ENCODE measurements at regions not wholly inside any gene's neighbourhood (a gene's known extent, or its start where the extent isn't known, plus 50 kb on each side); places are given as distances from the start of the nearest gene placed in this dataset.

- H3K14ac ChIP-seq (replicated peaks; ENCODE audit: low read depth, low read length): 0 out of 2 replicates have a peak overlapping the region, but pooled peaks have one; percentile 20
- H3K36me3 ChIP-seq (ENCODE audit: control insufficient read depth, insufficient read depth, low read length): no peaks in the 10 kb centered on the region
- WGBS, 2 experiments (ENCODE audit: extremely low coverage in 2 of 2, insufficient read length in 1 of 2): no CpG with 5 or more reads among the region's 1 CpG
- intact Hi-C loops (cut with micrococcal nuclease) (no loop called here), in situ Hi-C loops (cut with MboI; ENCODE audit: low sequenced_read_pairs) (no loop called here), dilution Hi-C loops (cut with HindIII; ENCODE audit: low sequenced_read_pairs, unreplicated experiment) (no loop called here)
- no TSS peak for BruUV-seq (replicated peaks)
- H3K79me1 ChIP-seq (ENCODE audit: low read depth in 1 of 2, low read length in 2 of 2): no peaks in the 10 kb centered on the region
- H2BK20ac ChIP-seq (ENCODE audit: low read depth, low read length): no peak overlapping the region
- no peak overlapping the region for H3K18ac ChIP-seq (ENCODE audit: low read depth, low read length)
- H3K9me1 ChIP-seq (ENCODE audit: insufficient read depth, low read length): no peaks in the 10 kb centered on the region
- H4K8ac ChIP-seq (ENCODE audit: low read depth in 2 of 2, low read length in 2 of 2): no peak overlapping the region
- H4K20me1 ChIP-seq (ENCODE audit: insufficient read depth, low read length): no peaks in the 10 kb centered on the region
- H3K9ac ChIP-seq (ENCODE audit: low read depth, low read length): no peak overlapping the region
- no peak overlapping the region for H3K4me3 ChIP-seq (ENCODE audit: insufficient read depth, low read depth, low read length)
- H2AK9ac ChIP-seq (replicated peaks; ENCODE audit: low read depth, low read length, poor library complexity): no peak overlapping the region
- H2BK120ac ChIP-seq (ENCODE audit: low read depth, low read length): no peak overlapping the region
- H2AFZ ChIP-seq (replicated peaks; ENCODE audit: low read length, poor library complexity): no peak overlapping the region
- CTCF ChIA-PET: no interaction called here
- H3K4ac ChIP-seq (ENCODE audit: low read depth, low read length): no peak overlapping the region
- H3K27ac ChIP-seq (ENCODE audit: insufficient read depth, low read length): no peak overlapping the region
- DNase-seq: no peak
- no peak overlapping the region for H4K5ac ChIP-seq (ENCODE audit: low read depth, low read length)
- no peaks in the 10 kb centered on the region for H3K9me3 ChIP-seq (ENCODE audit: control insufficient read depth, insufficient read depth, low read length)
- ATAC-seq (ENCODE audit: low read depth): no peak
- H4K91ac ChIP-seq (ENCODE audit: insufficient read depth, low read depth, low read length): no peak overlapping the region
- no peak overlapping the region for H2BK15ac ChIP-seq (ENCODE audit: low read depth, low read length)
- peaks cover 4% of the 10 kb centered on the region for H3K4me1 ChIP-seq (ENCODE audit: control insufficient read depth, insufficient read depth, low read length)
- H2AK5ac ChIP-seq (ENCODE audit: low read depth, low read length): no peak overlapping the region
- no peak overlapping the region for H3K56ac ChIP-seq (ENCODE audit: extremely low read depth, insufficient read depth, low read length)
- H3K23ac ChIP-seq (ENCODE audit: low read depth, low read length): no peak overlapping the region
- TF ChIP-seq RFX5 (IDR thresholded peaks at IDR 0.05; ENCODE audit: low read depth, low read length) (no peak), SMC3 (IDR thresholded peaks at IDR 0.05; ENCODE audit: low read depth, low read length) (no peak), RAD21 (IDR thresholded peaks at IDR 0.05; ENCODE audit: low read length) (no peak), USF2 (IDR thresholded peaks at IDR 0.05; ENCODE audit: low read depth, low read length) (no peak), NFE2L2 (IDR thresholded peaks at IDR 0.05; ENCODE audit: low read depth, low read length) (no peak), ELK1 (IDR thresholded peaks at IDR 0.05; ENCODE audit: borderline replicate concordance, low read depth, low read length) (no peak), CHD1 (IDR thresholded peaks at IDR 0.05; ENCODE audit: low read depth, low read length) (no peak)
- H3K27me3 ChIP-seq (ENCODE audit: control insufficient read depth, insufficient read depth, low read length): no peaks in the 10 kb centered on the region
- H3K4me2 ChIP-seq (ENCODE audit: low read depth, low read length): no peak overlapping the region
- POLR2A ChIA-PET (ENCODE audit: unreplicated experiment): no interaction called here
- H2BK5ac ChIP-seq (ENCODE audit: low read depth, low read length, poor library complexity, severe bottlenecking): no peak overlapping the region
Observed at GRCh38 chr15:35871282-35871681, 325.3 kb upstream of the DPH6 start.

Data from IMR-90 (cell line).